ENCODE measurements at regions not wholly inside any gene's neighbourhood (a gene's known extent, or its start where the extent isn't known, plus 50 kb on each side); places are given as distances from the start of the nearest gene placed in this dataset.

DNA sequence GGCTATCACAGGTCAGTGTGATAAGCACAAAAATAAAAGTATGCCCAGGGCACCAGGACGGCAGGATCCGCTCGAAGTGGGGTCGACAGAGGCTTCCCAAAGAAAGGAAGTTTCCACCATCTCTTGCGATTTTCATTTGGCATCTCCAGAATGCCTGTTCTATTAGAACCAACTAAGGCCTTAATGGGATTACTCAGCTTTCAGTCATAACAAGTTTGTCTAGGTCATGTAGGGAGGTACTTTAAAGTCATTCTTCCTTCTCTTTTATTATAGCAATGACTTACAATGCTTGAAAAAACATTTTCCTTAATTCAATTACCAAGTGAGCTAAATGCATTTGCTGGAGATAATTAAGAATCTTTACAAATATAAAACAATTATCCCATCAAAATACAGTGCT, 83.6 kb upstream of the DIO3 start:
- Mint-ChIP-seq H3K27me3 (ENCODE audit: low read depth) (peaks cover 12% of the 10 kb centered on the region), H3K4me3 (no peak overlapping the region), H3K36me3 (ENCODE audit: low read depth) (no peaks in the 10 kb centered on the region), H3K27ac (no peak overlapping the region), H3K9me3 (peaks cover 7% of the 10 kb centered on the region), H3K4me1 (peaks cover 7% of the 10 kb centered on the region)
- TF ChIP-seq, protein P1, sequence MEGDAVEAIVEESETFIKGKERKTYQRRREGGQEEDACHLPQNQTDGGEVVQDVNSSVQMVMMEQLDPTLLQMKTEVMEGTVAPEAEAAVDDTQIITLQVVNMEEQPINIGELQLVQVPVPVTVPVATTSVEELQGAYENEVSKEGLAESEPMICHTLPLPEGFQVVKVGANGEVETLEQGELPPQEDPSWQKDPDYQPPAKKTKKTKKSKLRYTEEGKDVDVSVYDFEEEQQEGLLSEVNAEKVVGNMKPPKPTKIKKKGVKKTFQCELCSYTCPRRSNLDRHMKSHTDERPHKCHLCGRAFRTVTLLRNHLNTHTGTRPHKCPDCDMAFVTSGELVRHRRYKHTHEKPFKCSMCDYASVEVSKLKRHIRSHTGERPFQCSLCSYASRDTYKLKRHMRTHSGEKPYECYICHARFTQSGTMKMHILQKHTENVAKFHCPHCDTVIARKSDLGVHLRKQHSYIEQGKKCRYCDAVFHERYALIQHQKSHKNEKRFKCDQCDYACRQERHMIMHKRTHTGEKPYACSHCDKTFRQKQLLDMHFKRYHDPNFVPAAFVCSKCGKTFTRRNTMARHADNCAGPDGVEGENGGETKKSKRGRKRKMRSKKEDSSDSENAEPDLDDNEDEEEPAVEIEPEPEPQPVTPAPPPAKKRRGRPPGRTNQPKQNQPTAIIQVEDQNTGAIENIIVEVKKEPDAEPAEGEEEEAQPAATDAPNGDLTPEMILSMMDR (IDR thresholded peaks at IDR 0.05; ENCODE audit: unreplicated experiment in 3 of 3) = no peak

DNA sequence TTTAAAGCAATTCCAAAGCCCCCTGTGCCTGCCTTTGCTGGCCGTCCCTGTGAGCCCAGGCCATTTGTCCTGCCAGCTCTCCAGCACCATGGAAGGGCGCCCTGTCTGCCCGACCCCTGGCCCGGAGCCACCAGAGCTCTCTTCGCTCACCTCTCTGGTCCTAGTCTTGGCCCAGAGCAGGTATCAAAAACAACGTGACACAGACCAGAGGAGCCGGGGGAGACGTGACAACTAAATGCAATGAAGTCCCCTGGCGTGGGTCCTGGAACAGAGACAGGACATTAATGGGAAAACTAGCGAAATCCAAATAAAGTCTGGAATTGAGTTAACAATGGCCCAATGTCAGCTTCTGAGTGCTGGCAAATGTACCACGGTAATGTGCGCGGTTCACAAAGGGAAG, 83.2 kb upstream of the DIO3 start:
- no peak overlapping the region for H3K27ac Mint-ChIP-seq
- TF ChIP-seq, protein P1 (IDR thresholded peaks at IDR 0.05; ENCODE audit: unreplicated experiment in 3 of 3) = no peak
- H3K27me3 Mint-ChIP-seq (ENCODE audit: low read depth) = peaks cover 11% of the 10 kb centered on the region
- H3K4me1 Mint-ChIP-seq = peaks cover 7% of the 10 kb centered on the region
- H3K9me3 Mint-ChIP-seq = peaks cover 9% of the 10 kb centered on the region
- no peak overlapping the region for H3K4me3 Mint-ChIP-seq
- no peaks in the 10 kb centered on the region for H3K36me3 Mint-ChIP-seq (ENCODE audit: low read depth)

DNA sequence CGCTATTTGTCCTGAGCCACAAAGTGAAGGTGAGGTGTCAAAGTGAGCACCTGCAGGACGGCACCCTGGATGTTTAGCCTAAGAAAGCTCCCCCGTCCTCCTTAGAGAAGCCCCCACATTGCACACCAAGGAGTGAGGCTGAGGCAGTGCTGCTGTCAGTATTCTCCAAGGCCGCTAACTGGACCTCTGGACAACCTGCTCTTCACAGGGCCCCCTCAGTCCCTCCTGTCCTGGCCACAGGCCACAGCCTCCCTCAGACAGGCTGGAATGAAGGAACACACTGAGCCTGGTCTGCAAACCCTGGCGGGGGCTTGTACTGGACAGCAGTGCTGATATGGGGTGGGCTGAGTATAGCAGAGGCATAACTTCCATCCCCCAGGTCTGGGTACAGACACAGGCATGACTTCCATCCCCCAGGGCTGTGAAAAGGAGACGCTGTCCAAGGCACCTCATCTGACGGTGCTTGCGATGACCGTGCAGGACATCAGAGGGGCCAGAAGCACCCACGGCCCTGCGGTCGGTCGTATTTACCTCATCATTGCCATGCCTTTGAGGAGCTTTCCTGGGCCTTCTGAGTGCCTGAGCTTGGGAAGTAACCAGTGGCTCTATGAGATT, 82.4 kb upstream of the DIO3 start:
- H3K4me1 Mint-ChIP-seq = peaks cover 7% of the 10 kb centered on the region

DNA sequence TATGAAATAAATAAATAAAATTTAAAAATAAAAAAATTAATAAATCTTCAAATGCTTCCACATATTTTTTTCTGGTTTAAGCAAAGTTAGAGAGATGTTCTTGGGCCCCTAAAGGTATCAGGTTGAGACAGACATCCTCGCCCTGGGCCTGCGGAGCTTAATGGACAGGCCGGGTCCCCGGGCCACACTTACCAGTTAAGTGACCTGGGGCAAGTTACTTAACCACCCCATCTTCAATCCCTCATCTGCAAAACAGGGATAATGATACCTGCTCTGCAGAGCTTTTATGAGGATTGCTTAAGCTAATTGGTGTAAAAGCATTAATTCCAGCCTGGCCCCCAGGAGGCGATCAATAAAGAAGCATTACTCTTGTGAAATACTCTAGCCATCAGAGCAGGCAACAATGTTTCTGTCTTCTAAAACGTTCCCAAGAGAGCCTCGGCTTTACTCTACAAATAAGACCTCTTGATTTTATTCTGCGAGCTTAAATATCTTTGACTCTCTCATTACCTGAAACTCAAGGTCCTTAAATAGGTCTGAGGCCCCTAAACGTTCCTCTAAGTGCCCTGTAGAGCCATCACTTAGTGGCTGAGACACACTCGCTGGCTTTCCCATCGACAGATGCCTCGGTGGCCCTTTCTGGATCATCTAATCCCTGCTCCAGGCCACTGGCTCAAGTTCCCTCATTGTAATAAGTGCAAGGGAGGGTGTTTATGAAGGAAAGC, 81.1 kb upstream of the DIO3 start:
- no peak overlapping the region for H3K27ac Mint-ChIP-seq
- peaks cover 16% of the 10 kb centered on the region for H3K9me3 Mint-ChIP-seq
- peaks cover 7% of the 10 kb centered on the region for H3K4me1 Mint-ChIP-seq
- H3K4me3 Mint-ChIP-seq = no peak overlapping the region
- no peaks in the 10 kb centered on the region for H3K36me3 Mint-ChIP-seq (ENCODE audit: low read depth)
- peaks cover 4% of the 10 kb centered on the region for H3K27me3 Mint-ChIP-seq (ENCODE audit: low read depth)
- TF ChIP-seq, protein P1 (IDR thresholded peaks at IDR 0.05; ENCODE audit: unreplicated experiment in 3 of 3) = no peak

More for the DNA sequence above, 82.4 kb upstream of the DIO3 start:
- no peaks in the 10 kb centered on the region for H3K36me3 Mint-ChIP-seq (ENCODE audit: low read depth)
- no peak overlapping the region for H3K27ac Mint-ChIP-seq
- TF ChIP-seq, protein P1 (IDR thresholded peaks at IDR 0.05; ENCODE audit: unreplicated experiment in 3 of 3) = no peak
- H3K27me3 Mint-ChIP-seq (ENCODE audit: low read depth) = peaks cover 4% of the 10 kb centered on the region
- H3K4me3 Mint-ChIP-seq = no peak overlapping the region
- H3K9me3 Mint-ChIP-seq = peaks cover 11% of the 10 kb centered on the region

DNA sequence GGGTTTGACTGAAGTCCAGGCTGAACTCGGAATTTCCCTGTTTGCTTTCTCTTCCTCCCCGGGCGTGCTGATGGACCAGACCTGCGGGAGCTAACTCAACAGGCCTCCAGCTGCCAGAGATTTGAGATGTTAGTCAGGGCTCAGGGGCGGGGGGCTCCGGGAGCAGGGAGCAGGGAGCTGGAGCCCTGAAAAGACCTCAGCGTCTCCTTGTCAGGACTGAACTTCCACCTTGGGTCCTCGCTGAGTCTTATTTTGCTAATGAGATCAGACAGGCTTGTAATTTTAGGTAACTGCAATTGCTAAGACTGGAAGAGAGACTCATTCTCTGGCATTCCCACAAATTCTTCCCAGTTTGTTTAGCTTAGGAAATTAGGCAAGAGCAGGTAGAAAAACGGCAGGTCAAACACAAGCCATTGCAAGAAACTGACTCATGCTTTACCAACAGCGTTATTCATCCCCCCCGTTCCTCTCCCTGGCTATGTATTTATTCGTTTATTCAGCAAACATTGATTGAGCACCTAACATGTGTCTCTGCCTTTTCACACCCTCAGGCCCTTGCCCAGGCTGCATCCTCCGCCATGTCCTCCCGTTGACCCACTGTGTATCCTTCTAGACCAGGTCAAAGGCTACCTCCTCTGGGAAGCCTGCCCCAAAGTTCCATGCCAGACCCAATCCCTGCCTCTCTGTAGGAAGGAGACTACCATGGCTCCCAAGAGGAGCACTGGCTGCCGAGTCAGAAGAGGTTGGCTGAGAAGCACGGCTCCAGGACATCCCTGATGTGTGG, 80.4 kb upstream of the DIO3 start:
- no peaks in the 10 kb centered on the region for H3K36me3 Mint-ChIP-seq (ENCODE audit: low read depth)
- peaks cover 7% of the 10 kb centered on the region for H3K4me1 Mint-ChIP-seq
- H3K9me3 Mint-ChIP-seq = peaks cover 22% of the 10 kb centered on the region
- no peak overlapping the region for H3K4me3 Mint-ChIP-seq
- H3K27me3 Mint-ChIP-seq (ENCODE audit: low read depth) = peaks cover 4% of the 10 kb centered on the region
- TF ChIP-seq, protein P1 (IDR thresholded peaks at IDR 0.05; ENCODE audit: unreplicated experiment in 3 of 3) = no peak
- H3K27ac Mint-ChIP-seq = no peak overlapping the region

All from nephron (organoid).